ENCODE measurements at regions not wholly inside any gene's neighbourhood (a gene's known extent, or its start where the extent isn't known, plus 50 kb on each side); places are given as distances from the start of the nearest gene placed in this dataset.

DNA sequence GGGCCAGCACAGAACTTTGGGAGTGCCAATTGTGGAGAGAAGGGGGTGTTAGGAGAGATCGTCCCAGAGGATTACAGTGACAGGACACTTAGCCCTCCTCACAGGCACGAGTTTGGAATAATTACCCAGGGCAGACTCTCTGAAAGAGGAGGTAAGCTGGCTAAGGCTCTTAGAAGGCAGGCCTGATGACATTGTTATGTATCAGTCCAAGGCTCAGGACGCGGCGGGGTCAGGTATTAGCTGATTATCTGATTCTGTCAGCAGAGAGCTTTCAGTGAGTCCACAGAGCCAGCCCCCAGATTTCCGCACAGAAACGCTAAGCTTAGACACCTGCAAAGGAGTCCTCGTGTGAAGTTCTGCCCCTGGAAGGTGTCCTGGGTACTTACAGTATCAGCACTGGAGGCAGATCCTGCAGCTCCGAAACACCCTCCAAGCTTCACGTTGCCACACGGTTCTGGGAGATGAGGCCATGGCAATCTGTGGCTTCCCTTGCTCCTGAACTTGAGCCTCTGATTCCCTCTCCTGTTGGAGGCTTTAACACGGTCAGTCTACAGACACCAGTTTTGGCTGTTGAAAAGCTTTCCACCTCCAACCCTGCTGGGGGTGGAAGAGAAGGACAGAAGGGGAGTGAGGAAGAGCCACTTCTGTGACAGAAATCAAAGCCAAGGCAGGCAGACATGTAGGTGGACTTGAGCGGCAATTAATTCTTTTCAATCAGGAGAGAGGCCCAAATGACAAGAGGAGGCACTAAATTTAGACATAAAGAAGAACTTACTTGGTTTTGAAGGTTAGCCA is 123.6 kb upstream of the CADM1 start:
- Mint-ChIP-seq H3K4me3 (ENCODE audit: unreplicated experiment) (no peak overlapping the region), H3K27me3 (ENCODE audit: insufficient read depth, unreplicated experiment) (no peaks in the 10 kb centered on the region), H3K27ac (ENCODE audit: unreplicated experiment) (no peak overlapping the region), H3K4me1 (ENCODE audit: low read depth, unreplicated experiment) (peaks cover 9% of the 10 kb centered on the region), H3K9me3 (ENCODE audit: unreplicated experiment) (no peaks in the 10 kb centered on the region), H3K36me3 (ENCODE audit: insufficient read depth, unreplicated experiment) (peaks cover 4% of the 10 kb centered on the region)
- BruUV-seq (replicated peaks) = no TSS peak
- ChIA-PET CTCF (interaction anchor here (0.5 kb wide), 1 partner anchor 119 kb away, joined by 3 read pairs; no protein-coding TSS in a partner anchor), POLR2A (no interaction called here)
- Histone ChIP-seq H3K4me1 (no peaks in the 10 kb centered on the region), H3K36me3 (ENCODE audit: control insufficient read depth, insufficient read depth, low read length) (no peaks in the 10 kb centered on the region), H3K4me3 (ENCODE audit: low read depth, low read length) (no peak overlapping the region), H3K9me3 (no peaks in the 10 kb centered on the region), H3K27me3 (replicated peaks; ENCODE audit: control insufficient read depth, insufficient read depth, low read length) (no peaks in the 10 kb centered on the region)
- no peak for DNase-seq
- TF ChIP-seq, protein P1, sequence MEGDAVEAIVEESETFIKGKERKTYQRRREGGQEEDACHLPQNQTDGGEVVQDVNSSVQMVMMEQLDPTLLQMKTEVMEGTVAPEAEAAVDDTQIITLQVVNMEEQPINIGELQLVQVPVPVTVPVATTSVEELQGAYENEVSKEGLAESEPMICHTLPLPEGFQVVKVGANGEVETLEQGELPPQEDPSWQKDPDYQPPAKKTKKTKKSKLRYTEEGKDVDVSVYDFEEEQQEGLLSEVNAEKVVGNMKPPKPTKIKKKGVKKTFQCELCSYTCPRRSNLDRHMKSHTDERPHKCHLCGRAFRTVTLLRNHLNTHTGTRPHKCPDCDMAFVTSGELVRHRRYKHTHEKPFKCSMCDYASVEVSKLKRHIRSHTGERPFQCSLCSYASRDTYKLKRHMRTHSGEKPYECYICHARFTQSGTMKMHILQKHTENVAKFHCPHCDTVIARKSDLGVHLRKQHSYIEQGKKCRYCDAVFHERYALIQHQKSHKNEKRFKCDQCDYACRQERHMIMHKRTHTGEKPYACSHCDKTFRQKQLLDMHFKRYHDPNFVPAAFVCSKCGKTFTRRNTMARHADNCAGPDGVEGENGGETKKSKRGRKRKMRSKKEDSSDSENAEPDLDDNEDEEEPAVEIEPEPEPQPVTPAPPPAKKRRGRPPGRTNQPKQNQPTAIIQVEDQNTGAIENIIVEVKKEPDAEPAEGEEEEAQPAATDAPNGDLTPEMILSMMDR (IDR thresholded peaks at IDR 0.05; ENCODE audit: insufficient read depth in 1 of 2, low read depth in 1 of 2, low read length in 1 of 2, severe bottlenecking in 1 of 2, unreplicated experiment in 1 of 2) = no peak
- intact Hi-C loops (cut with micrococcal nuclease; ENCODE audit: unreplicated experiment) = no loop called here

DNA sequence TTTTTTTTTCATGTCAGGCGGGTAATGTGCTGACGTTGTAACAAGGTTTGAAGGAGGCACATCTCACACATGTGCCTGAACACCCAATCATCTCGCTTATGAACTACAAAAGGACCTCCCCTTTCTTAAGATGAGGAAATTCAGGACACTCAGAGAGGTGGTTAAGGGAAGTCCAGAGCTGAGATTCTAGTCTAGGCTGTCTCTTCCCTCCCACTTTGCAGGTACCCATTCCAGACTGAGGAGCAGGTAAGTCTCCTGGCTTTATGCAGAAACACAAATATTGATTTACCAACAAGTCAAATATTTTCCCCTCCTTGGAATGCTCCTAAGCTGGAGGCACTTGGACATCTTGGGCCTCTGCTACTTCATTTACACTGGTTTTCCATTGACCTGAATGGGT is 122.9 kb upstream of the CADM1 start:
- no peaks in the 10 kb centered on the region for H3K9me3 ChIP-seq
- DNase-seq = no peak
- no peaks in the 10 kb centered on the region for H3K27me3 Mint-ChIP-seq (ENCODE audit: insufficient read depth, unreplicated experiment)
- H3K4me1 ChIP-seq = no peaks in the 10 kb centered on the region
- intact Hi-C loops (cut with micrococcal nuclease; ENCODE audit: unreplicated experiment) = no loop called here
- ChIA-PET CTCF (no interaction called here), POLR2A (interaction anchor here (0.5 kb wide), 1 partner anchor 125 kb away, joined by 3 read pairs; no protein-coding TSS in a partner anchor)
- H3K27me3 ChIP-seq (replicated peaks; ENCODE audit: control insufficient read depth, insufficient read depth, low read length) = no peaks in the 10 kb centered on the region
- no peaks in the 10 kb centered on the region for H3K36me3 ChIP-seq (ENCODE audit: control insufficient read depth, insufficient read depth, low read length)
- BruUV-seq (replicated peaks) = no TSS peak
- H3K4me3 ChIP-seq (ENCODE audit: low read depth, low read length) = no peak overlapping the region
- peaks cover 4% of the 10 kb centered on the region for H3K36me3 Mint-ChIP-seq (ENCODE audit: insufficient read depth, unreplicated experiment)
- no peak overlapping the region for H3K27ac Mint-ChIP-seq (ENCODE audit: unreplicated experiment)
- peaks cover 9% of the 10 kb centered on the region for H3K4me1 Mint-ChIP-seq (ENCODE audit: low read depth, unreplicated experiment)
- no peak overlapping the region for H3K4me3 Mint-ChIP-seq (ENCODE audit: unreplicated experiment)
- TF ChIP-seq, protein P1 (IDR thresholded peaks at IDR 0.05; ENCODE audit: insufficient read depth in 1 of 2, low read depth in 1 of 2, low read length in 1 of 2, severe bottlenecking in 1 of 2, unreplicated experiment in 1 of 2) = no peak
- H3K9me3 Mint-ChIP-seq (ENCODE audit: unreplicated experiment) = no peaks in the 10 kb centered on the region

DNA sequence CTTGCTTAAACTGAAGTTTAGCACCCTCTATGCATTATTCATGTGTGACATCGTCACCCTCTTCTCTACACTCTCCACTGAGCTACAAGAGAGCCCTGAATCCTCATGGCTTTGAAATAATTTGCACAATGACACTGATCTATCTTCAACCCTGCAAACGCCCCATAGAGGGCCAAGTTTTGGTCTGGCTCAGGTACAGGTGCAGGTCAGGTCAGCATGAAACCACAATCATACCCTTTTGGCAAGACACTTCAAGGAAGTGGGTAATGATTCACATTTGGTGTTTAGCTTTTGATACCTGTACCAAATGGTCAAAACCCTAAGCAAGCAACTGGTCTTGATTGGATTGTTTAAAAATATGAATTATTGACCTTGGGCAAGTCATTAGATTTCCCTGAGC is 122.2 kb upstream of the CADM1 start:
- Histone ChIP-seq H3K36me3 (ENCODE audit: control insufficient read depth, insufficient read depth, low read length) (no peaks in the 10 kb centered on the region), H3K9me3 (no peaks in the 10 kb centered on the region), H3K4me1 (no peaks in the 10 kb centered on the region), H3K27me3 (replicated peaks; ENCODE audit: control insufficient read depth, insufficient read depth, low read length) (no peaks in the 10 kb centered on the region), H3K4me3 (ENCODE audit: low read depth, low read length) (no peak overlapping the region)
- TF ChIP-seq, protein P1 (IDR thresholded peaks at IDR 0.05; ENCODE audit: insufficient read depth in 1 of 2, low read depth in 1 of 2, low read length in 1 of 2, severe bottlenecking in 1 of 2, unreplicated experiment in 1 of 2) = no peak
- Mint-ChIP-seq H3K27me3 (ENCODE audit: insufficient read depth, unreplicated experiment) (no peaks in the 10 kb centered on the region), H3K27ac (ENCODE audit: unreplicated experiment) (no peak overlapping the region), H3K36me3 (ENCODE audit: insufficient read depth, unreplicated experiment) (peaks cover 4% of the 10 kb centered on the region), H3K4me1 (ENCODE audit: low read depth, unreplicated experiment) (peaks cover 9% of the 10 kb centered on the region), H3K9me3 (ENCODE audit: unreplicated experiment) (no peaks in the 10 kb centered on the region), H3K4me3 (ENCODE audit: unreplicated experiment) (no peak overlapping the region)
- ChIA-PET POLR2A (no interaction called here), CTCF (no interaction called here)
- DNase-seq = no peak
- no TSS peak for BruUV-seq (replicated peaks)
- intact Hi-C loops (cut with micrococcal nuclease; ENCODE audit: unreplicated experiment) = no loop called here

Measured in Caco-2 (cell line).